ENCODE measurements at regions not wholly inside any gene's neighbourhood (a gene's known extent, or its start where the extent isn't known, plus 50 kb on each side); places are given as distances from the start of the nearest gene placed in this dataset.

DNA sequence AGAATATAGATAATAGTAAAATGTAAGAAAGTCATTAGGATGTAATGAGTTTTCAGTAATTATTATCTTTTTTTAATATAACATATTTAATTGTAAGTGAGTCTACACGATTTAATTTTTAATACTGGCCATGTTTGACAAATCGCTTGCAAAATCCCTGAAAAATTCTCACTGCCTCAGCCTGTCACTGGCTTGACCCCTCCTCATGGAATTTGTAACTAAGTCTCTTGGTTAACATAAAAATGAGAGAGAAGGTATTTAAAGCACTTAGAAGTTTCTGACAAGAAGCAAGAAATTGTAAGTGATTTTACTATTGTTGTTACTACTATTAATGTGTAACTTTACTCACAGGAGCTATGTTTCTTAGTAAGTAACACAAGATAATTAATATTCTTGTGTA, 237.9 kb upstream of the GK2 start:
- TF ChIP-seq POLR2A (IDR thresholded peaks at IDR 0.05): no peak
- TF ChIP-seq, protein P1, sequence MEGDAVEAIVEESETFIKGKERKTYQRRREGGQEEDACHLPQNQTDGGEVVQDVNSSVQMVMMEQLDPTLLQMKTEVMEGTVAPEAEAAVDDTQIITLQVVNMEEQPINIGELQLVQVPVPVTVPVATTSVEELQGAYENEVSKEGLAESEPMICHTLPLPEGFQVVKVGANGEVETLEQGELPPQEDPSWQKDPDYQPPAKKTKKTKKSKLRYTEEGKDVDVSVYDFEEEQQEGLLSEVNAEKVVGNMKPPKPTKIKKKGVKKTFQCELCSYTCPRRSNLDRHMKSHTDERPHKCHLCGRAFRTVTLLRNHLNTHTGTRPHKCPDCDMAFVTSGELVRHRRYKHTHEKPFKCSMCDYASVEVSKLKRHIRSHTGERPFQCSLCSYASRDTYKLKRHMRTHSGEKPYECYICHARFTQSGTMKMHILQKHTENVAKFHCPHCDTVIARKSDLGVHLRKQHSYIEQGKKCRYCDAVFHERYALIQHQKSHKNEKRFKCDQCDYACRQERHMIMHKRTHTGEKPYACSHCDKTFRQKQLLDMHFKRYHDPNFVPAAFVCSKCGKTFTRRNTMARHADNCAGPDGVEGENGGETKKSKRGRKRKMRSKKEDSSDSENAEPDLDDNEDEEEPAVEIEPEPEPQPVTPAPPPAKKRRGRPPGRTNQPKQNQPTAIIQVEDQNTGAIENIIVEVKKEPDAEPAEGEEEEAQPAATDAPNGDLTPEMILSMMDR (IDR thresholded peaks at IDR 0.05): no peak
- TF ChIP-seq EP300 (IDR thresholded peaks at IDR 0.05): no peak

All from ovary (tissue), 3 donors.